Thyroid gland (tissue), 4 donors: ENCODE measurements at regions not wholly inside any gene's neighbourhood (a gene's known extent, or its start where the extent isn't known, plus 50 kb on each side); places are given as distances from the start of the nearest gene placed in this dataset.

ENCODE experiments used
- CTCF ChIP-seq, 6 experiments: fragments of 200-600 bp in 3 of 6; fragments of 450-650 bp in 3 of 6; sonication (generic) in 3 of 6; IDR thresholded peaks; one replicate each; pipeline ENCODE4 v1.5.1; 2016 to 2019; ENCODE audit warnings: antibody characterized with exemption in 6 of 6, mild to moderate bottlenecking in 2 of 6, inconsistent platforms in 1 of 6, moderate library complexity in 1 of 6
- POLR2A ChIP-seq, 2 donors: fragments of 450-650 bp; IDR thresholded peaks; one replicate each; pipeline ENCODE4 v1.6.1; 2017; ENCODE audit warnings: antibody characterized with exemption in 2 of 2, mild to moderate bottlenecking in 2 of 2, moderate library complexity in 1 of 2

GRCh38 chr15:62519900-62520299 is 354.8 kb upstream of the C2CD4B start:
- no peak for TF ChIP-seq POLR2A (IDR thresholded peaks at IDR 0.05)
- no peak for TF ChIP-seq CTCF (IDR thresholded peaks at IDR 0.05)
